K562 (cell line): ENCODE measurements at regions not wholly inside any gene's neighbourhood (a gene's known extent, or its start where the extent isn't known, plus 50 kb on each side); places are given as distances from the start of the nearest gene placed in this dataset.

Experiments used
- NFIX ChIP-seq: fragments of 250-450 bp; sonication (Bioruptor Pico); IDR thresholded peaks from 2 replicates; pipeline ENCODE4 v1.4.0; 2020; ENCODE audit warnings: low read depth, mild to moderate bottlenecking, moderate library complexity
- TF ChIP-seq, protein P1 (sequence below), 2 experiments: fragments of 450-650 bp; formaldehyde crosslinking in 1 of 2; IDR thresholded peaks; 2 replicates each; pipeline versions ENCODE4 v1.4.0 to v1.6.1; 2014 to 2020; ENCODE audit warnings: mild to moderate bottlenecking in 2 of 2, borderline replicate concordance in 1 of 2, low read depth in 1 of 2
- TF ChIP-seq, protein P2 (sequence below): sonication (generic); formaldehyde crosslinking; IDR thresholded peaks from 2 replicates; pipeline ENCODE4 v1.8.1; 2023; ENCODE audit warnings: mild to moderate bottlenecking, missing genetic modification reagents

DNA sequence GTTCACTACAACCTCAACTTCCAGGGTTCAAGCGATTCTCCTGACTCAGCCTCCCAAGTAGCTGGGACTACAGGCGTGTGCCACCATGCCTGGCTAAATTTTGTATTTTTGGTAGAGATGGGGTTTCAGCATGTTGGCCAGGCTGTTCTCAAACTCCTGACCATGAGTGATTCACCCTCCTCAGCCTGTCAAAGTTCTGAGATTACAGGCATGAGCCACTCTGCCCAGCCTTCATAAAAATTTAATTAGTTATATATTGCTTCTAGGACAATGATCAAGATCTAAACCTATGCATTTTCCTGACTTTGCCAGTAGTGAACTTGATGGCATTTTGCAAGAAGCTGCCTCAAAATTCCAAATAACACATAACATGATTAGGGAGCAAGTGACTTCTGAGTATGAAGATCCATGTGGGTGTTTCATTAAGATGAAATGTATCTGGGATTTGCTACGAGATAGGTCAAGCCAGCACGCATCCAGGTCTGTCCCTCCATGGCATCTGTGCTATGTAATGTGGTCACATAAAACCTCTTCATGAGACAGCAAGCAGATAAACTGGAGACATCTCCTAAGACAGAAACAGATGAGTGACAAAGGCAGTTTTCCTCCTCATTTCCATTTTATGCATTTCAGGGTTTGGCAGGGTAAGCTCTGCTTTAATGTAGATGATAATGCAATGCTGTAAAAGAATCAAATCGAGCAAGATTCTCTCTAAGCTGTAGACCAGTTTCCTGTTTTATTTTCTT is 319.4 kb upstream of the ATP2B1 start (continued):
- TF ChIP-seq, protein P1, sequence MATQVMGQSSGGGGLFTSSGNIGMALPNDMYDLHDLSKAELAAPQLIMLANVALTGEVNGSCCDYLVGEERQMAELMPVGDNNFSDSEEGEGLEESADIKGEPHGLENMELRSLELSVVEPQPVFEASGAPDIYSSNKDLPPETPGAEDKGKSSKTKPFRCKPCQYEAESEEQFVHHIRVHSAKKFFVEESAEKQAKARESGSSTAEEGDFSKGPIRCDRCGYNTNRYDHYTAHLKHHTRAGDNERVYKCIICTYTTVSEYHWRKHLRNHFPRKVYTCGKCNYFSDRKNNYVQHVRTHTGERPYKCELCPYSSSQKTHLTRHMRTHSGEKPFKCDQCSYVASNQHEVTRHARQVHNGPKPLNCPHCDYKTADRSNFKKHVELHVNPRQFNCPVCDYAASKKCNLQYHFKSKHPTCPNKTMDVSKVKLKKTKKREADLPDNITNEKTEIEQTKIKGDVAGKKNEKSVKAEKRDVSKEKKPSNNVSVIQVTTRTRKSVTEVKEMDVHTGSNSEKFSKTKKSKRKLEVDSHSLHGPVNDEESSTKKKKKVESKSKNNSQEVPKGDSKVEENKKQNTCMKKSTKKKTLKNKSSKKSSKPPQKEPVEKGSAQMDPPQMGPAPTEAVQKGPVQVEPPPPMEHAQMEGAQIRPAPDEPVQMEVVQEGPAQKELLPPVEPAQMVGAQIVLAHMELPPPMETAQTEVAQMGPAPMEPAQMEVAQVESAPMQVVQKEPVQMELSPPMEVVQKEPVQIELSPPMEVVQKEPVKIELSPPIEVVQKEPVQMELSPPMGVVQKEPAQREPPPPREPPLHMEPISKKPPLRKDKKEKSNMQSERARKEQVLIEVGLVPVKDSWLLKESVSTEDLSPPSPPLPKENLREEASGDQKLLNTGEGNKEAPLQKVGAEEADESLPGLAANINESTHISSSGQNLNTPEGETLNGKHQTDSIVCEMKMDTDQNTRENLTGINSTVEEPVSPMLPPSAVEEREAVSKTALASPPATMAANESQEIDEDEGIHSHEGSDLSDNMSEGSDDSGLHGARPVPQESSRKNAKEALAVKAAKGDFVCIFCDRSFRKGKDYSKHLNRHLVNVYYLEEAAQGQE (IDR thresholded peaks at IDR 0.05; ENCODE audit: borderline replicate concordance): no peak
- TF ChIP-seq, protein P1 (CRISPR knock-in tag; IDR thresholded peaks at IDR 0.05; ENCODE audit: low read depth): no peak
- TF ChIP-seq NFIX (CRISPR knock-in tag): no peak
- TF ChIP-seq, protein P2, sequence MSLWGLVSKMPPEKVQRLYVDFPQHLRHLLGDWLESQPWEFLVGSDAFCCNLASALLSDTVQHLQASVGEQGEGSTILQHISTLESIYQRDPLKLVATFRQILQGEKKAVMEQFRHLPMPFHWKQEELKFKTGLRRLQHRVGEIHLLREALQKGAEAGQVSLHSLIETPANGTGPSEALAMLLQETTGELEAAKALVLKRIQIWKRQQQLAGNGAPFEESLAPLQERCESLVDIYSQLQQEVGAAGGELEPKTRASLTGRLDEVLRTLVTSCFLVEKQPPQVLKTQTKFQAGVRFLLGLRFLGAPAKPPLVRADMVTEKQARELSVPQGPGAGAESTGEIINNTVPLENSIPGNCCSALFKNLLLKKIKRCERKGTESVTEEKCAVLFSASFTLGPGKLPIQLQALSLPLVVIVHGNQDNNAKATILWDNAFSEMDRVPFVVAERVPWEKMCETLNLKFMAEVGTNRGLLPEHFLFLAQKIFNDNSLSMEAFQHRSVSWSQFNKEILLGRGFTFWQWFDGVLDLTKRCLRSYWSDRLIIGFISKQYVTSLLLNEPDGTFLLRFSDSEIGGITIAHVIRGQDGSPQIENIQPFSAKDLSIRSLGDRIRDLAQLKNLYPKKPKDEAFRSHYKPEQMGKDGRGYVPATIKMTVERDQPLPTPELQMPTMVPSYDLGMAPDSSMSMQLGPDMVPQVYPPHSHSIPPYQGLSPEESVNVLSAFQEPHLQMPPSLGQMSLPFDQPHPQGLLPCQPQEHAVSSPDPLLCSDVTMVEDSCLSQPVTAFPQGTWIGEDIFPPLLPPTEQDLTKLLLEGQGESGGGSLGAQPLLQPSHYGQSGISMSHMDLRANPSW (CRISPR knock-in tag): no peak
